HG03565 (cell line): ENCODE measurements at regions not wholly inside any gene's neighbourhood (a gene's known extent, or its start where the extent isn't known, plus 50 kb on each side); places are given as distances from the start of the nearest gene placed in this dataset.

Source experiments
- ATAC-seq: cut with Tn5 transposase; IDR thresholded peaks from one replicate; pipeline ENCODE4 v1.9.1; 2021; ENCODE audit warnings: mild to moderate bottlenecking, moderate library complexity; ENCODE audit not compliant: unreplicated experiment

GRCh38 chr4:57639561-57640382 lies 529.6 kb upstream of the IGFBP7 start:
- ATAC-seq, result no peak

DNA sequence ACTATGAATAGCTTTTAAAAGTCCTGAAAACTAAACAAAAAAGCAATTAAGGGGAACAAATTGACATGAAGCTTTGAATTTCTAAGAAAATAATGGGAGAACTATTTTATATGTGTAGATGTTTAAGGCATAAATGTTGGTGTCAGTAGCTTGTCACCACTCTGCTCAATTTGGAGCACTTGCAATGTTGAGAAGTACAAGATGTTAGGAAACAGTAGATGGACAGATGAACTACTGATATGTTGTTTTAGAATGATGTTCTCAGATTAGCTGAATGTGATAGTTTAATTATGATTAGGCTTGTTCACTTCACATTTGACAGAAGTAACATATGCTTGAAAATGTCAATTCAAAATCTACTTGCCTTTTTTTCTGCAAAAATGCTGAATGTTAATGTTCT lies 525.7 kb upstream of the IGFBP7 start:
- ATAC-seq, result no peak

DNA sequence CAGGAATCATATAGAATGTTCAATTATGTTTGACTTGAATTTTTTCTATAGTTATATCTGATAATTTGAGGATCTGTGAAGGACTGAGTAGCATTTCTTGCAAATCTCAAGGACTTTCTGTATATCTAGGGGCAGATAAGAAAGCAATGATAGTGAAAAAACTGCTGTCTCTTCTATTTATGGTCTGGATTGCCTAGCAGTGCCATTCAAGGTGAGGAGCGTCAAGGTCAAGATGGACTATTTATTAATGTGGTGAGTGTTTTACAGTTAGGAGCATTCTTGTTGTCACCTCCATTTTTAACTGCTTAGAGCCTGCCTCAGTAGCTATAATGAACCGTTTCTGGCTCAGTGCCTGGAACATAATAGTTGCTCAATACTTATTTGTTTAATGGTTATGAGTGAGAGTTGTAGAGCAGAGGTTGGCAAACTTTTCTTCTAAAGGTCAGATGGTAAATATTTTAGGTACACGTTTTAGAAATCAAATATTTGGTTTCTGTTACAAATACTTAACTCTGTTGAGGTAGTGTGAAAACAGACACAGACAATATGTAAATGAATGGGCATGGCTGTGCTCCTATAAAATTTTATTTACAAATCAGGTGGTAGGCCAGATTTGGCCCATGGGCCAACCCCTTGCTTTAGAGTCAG lies 523.2 kb upstream of the IGFBP7 start:
- no peak for ATAC-seq

- no peak for ATAC-seq
These were observed 522.4 kb upstream of the IGFBP7 start for GRCh38 chr4:57632564-57632963.

GRCh38 chr4:57631147-57631546 lies 521.0 kb upstream of the IGFBP7 start:
- ATAC-seq, result no peak

DNA sequence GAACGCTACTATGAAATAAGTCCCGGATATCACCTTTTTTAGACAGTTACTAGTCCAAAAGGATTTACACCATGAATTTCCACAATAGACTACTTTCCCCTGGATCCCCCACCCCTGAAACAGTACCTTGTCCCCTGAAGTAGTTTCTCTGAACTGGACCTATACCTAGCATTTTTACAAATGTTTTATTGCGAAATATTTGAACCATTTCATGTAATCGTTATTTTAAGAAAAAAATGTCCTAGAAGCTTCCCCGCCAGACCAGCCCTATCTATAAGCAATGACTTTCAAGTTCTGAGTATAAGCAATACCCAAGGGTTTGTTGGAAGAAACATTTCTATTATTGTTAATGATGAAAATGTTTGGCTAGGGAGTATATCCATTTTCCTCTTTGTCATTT lies 517.8 kb upstream of the IGFBP7 start:
- ATAC-seq, result no peak

GRCh38 chr4:57614257-57614932 lies 504.2 kb upstream of the IGFBP7 start:
- no peak for ATAC-seq

DNA sequence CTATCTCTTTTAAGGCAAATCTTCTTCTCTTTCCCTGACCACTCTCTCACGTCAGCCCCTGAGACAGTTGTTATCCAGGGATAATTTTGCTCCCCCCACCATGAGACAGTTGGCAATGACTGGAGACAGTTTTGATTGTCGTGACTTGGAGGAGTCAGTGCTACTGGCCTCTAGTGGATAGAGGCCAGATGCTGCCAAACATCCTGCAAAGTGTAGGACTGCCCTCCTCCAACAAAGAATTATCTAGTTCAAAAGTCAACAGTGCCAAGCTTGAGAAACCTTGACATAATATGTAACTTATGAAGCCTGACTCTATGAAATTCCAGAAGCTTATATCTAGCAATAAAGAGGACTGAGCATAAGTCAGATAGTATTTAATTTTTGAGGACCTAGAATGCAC lies 502.1 kb upstream of the IGFBP7 start:
- ATAC-seq, result no peak

GRCh38 chr4:57607566-57608180 lies 497.5 kb upstream of the IGFBP7 start:
- no peak for ATAC-seq

GRCh38 chr4:57605376-57605775 lies 495.2 kb upstream of the IGFBP7 start:
- ATAC-seq, result no peak

GRCh38 chr4:57602141-57602540 lies 492.0 kb upstream of the IGFBP7 start:
- ATAC-seq, result no peak

DNA sequence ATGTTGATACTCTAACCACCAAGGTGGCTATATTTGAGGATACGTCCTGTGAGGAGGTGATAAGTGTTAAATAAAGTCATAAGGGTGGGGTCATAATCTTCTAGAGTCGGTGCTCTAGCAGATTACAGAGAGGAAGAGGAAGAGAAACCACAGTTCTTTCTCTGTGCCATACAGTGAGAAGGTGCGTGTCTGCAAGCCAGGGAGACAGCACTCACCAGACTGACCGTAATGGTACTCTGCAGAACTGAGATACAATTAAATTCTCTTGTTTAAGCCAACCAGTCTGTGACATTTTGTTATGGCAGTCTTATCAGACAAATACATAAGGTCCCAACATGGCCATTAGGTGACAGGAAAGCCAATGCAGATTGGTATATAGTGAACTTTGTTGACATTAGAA lies 480.9 kb upstream of the IGFBP7 start:
- ATAC-seq, result no peak

DNA sequence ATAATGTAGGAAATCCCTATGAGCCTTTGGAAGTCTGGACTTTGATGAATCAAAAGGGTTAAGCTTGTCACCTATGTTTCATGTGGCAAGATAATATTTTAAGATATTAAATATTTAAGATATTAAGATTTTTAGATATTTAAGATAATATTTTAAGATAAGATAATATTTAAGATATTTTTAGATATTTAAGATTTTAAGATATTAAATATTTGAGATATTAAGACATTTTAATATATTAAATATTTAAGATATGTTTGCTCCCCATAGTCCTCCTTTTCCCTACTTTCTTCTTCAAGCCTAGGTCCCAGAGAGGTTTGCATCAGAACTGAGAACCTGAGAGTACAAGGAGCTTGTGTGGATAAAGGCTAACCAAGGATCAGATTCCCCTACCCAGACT lies 478.4 kb upstream of the IGFBP7 start:
- no peak for ATAC-seq

GRCh38 chr4:57580710-57581599 lies 470.8 kb upstream of the IGFBP7 start:
- ATAC-seq, result no peak

- no peak for ATAC-seq
These were observed 465.2 kb upstream of the IGFBP7 start for GRCh38 chr4:57575426-57575825.

DNA sequence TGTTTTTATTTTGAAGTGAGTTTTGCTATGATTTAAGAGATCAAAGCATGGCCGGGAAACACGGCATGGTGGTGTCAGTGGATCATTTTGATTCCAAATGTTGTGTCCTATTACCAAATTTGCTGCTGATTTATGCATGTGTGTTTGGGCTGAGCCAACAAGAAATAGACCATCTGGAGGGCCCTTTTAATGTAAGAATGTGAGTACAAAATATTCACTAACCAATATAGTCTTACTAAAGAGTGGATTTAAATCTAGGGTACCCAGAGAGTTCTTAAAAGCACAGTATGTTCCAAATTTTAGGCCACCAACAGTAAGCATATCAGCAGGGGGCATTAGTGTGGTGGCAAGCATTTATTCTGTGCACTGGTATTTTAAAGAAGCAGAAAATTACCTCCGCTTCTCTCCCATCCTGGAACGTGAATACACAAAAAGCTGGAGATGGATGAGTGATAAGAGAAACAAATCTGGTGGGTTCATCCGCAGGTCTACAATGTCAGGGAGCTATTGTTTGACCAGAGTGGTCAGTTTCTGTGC lies 444.4 kb upstream of the IGFBP7 start:
- ATAC-seq, result no peak

DNA sequence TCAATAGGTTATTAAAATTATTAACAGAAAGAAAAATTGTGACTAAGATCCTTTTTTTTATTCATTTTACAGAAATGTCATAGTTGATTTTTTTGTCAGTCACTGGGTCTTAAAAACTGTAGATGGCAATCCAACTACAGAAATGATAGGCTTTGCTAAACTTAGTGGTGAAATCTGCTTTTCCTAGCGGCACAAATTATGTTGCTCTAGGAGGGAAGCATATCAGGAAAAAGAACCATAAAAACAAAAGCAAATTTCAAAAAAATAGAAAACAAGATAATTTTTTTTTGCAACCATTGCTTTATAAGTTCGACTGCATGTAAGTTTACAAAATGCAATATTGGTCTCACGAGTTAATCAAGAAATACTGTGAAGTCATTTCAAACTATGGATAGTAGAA lies 443.5 kb upstream of the IGFBP7 start:
- ATAC-seq, result no peak

GRCh38 chr4:57550198-57550597 lies 440.0 kb upstream of the IGFBP7 start:
- no peak for ATAC-seq

DNA sequence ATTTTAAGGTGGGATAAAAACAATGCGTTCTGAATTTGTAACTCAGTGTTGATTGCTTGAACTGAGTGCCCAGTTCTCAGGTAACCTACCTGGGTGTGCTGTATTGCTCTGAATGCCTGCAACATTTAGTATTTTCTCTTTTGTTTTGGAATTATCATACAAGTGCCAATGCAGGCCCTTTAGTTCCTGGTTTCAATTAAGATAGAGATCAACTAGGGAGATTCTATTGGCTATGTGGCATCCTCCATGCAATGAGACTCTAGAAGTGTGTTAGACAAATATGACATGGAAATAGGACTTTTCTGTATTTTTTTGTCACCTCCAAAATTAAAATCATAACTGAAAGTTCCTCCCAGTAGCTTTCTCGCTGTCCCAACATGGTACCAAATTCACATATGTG lies 438.7 kb upstream of the IGFBP7 start:
- no peak for ATAC-seq
